ENCODE measurements at regions not wholly inside any gene's neighbourhood (a gene's known extent, or its start where the extent isn't known, plus 50 kb on each side); places are given as distances from the start of the nearest gene placed in this dataset.
A peak's percentile ranks its signal among the peaks of the same experiment; 100 is the strongest.
"Not testable (repeated sequence)": the region's sequence is repeated elsewhere in the genome, so short reads cannot be mapped to it uniquely, and the experiment has no call there.

DNA sequence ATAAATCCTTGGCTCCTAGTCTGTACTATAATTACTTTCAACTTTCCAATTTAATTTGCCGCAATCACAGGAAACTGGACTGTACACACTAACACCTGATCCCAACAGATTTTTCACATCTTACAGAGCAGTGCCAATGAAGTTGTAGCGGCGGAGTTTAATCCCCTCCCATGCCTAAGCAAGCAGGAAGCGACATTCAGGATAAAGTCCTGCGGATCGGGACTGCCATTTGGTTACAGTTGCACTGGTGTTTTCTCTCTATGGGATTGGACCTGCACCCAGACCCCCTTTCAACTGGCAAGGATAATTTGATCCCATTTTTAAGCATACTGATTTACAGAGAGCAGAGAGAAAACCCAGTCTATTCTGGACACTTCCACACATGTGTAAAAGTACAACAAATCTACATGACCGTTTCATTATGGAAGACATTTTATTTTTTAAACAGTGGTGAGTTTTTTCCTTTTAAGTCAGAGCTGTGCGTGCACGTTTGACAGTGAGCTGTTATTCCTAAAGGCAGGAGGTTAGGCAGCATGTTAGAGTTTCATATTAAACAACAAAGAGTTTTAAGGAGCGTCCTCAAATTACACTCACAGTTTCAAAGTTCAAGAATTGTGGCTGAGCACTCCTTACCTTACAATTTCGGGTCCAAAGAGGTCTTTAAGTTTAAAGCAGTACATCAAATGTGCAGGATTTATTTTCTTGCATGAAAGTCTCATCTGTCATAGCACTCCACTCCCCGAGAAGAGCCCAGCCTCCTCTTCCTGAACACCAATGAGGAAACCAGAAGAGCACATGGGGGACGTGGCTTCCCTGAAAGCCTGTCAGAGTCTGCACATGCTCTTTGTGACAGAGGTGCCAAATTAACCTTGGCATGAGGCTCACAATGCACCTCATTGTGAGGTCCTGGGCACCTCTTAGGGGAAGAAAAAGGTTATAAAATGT is 141.6 kb upstream of the RFC3 start:
- DNase-seq, result peak; percentile 66

DNA sequence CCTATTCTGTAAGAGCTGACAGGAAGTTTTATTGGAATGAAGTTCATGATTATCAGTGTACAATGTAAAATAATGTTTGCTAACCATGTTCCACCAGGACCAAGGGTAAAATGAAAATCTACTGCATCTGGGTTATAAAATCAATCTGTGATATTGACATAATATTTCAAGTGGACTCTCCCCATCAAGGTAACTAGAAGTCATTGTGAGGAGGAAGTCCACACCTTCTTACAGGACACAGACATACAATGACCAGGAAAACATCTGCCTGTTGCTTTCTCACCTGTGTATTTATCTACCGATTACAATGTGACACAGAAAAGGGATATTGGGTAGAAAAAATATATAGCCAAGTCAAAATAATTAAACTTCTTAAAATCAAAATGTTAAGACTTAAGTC is 140.7 kb upstream of the RFC3 start:
- no peak for DNase-seq

DNA sequence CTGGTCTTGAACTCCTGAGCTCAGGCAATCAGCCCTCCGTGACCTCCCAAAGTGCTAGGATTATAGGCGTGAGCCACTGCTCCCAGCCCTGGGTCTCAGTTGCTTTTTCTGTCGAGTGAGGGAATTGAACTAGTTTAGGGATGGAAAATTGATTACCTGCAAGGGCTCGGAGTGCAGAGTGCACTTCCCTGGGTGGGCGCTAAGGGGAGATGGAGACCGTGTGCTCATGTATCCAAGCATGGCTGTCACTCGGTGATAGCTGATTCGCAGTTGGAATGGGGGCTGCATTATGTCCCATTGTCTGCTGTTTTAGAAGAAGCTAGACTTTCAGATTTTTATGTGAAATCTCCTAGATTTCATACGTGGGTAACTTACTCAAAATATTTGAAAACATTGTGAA is 139.9 kb upstream of the RFC3 start:
- DNase-seq, result no peak

GRCh38 chr13:33678906-33679657 is 138.9 kb upstream of the RFC3 start:
- DNase-seq, result no peak

DNA sequence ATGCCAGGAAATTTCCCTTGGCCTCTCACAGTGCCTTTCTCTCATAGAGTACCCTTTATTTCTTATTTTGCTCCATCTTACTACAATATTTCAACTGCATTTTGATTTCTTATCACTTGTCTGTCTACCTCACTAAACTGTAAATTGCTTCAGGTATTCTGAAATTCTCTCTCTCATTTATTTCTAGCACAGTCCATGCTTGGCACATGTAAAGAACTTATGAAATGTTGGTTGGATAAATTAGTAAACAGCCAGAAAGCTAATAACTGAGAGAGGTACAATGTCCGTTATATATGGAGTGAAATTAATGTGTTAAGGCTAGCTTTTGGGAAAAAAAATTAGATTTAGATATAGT is 138.3 kb upstream of the RFC3 start:
- DNase-seq, result no peak

DNA sequence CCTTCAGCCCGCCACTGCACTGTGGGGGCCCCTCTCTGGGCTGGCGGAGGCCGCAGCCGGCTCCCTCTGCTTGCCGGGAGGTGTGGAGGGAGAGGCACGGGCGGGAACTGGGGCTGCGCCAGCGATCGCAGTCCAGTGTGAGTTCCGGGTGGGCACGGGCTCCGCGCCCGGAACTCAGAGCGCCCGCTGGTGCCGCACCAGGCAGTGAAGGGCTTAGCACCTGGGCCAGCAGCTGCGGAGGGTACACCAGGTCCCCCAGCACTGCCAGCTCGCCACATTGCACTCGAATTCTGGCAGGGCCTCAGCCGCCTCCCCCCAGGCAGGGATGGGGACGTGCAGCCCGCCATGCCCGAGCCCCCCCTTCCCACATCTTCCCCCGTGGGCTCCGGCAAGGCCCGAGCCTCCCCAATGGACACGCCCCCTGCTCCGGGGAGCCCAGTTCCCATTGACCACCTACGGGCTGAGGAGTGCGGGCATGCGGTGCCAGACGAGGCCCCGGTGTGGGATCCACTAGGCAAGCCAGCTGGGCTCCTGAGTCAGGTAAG is 135.9 kb upstream of the RFC3 start:
- no peak for DNase-seq

- DNase-seq, result not testable (repeated sequence)
Measured at GRCh38 chr13:33682646-33683045, 135.3 kb upstream of the RFC3 start.

- no peak for DNase-seq
Measured at GRCh38 chr13:33683376-33683775, 134.6 kb upstream of the RFC3 start.

DNA sequence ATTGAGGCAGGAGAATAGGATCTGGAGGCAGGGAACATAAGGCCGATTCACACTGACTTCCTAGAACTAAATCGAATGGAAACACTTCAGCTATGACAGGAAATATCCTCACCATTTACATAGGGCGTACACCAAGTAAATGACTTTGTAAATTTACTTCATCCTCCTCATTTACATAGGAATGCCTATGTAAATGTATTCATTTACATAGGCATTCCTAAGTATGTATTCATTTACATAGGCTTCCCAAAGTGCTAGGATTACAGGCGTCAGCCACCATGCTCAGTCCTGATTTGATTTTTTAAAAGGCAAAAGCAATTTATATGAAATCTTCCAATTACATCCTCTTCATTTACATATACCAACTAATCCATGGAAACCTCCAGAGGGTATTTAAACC is 133.1 kb upstream of the RFC3 start:
- DNase-seq, result no peak

GRCh38 chr13:33686772-33687480 is 131.0 kb upstream of the RFC3 start:
- DNase-seq, result no peak

DNA sequence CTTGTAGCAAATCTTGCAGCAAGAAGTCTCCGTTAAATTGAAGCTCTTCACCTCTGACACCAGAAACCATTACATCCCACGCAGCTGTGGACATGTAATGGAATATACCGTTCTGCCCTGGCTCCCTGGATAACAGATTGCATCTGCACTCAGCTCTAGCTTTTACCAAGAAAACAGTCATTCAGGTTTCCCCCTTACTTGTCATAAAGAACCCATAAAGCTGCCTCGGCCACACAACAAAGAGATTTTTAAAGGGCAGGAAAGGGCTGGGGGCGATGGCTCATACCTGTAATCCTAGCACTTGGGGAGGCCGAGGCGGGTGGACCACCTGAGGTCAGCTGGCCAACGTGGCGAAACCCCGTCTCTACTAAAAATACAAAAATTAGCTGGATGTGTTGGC is 127.6 kb upstream of the RFC3 start:
- DNase-seq, result no peak

DNA sequence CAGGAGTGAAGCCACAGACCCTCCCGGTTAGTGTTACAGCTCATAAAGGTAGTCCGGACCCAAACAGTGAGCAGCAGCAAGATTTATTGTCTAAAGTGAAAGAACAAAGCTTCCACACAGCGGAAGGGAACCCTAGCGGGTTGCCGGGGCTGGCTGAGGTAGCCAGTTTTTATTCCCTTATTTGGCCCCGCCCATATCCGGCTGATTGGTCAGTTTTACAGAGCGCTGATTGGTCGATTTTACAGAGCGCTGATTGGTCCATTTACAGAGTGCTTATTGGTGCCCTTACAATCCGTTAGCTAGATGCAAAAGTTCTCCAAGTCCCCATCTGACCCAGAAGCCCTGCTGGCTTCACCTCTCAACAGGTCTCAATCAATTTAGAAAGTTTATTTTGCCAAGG is 126.0 kb upstream of the RFC3 start:
- DNase-seq, result no peak

- DNase-seq, result no peak
Measured at GRCh38 chr13:33692531-33692930, 125.4 kb upstream of the RFC3 start.

DNA sequence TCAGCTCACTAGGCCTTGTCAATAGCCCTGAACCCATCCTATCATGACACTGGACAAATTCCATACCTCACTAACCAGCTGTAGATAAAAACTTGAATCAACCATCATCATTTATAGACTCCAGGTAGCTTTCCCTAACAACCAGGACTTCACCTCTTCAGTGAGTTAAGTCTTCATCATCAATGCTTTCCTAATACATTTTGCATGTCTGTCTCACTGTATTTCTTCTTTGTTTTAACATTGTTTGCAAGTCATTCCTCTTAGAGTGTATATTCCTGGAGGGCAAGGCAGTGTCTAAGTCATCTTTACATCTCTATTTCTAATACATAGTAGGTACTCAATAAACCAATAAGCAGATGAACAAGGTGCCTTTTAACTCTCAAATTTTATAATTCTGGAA is 123.4 kb upstream of the RFC3 start:
- no peak for DNase-seq

DNA sequence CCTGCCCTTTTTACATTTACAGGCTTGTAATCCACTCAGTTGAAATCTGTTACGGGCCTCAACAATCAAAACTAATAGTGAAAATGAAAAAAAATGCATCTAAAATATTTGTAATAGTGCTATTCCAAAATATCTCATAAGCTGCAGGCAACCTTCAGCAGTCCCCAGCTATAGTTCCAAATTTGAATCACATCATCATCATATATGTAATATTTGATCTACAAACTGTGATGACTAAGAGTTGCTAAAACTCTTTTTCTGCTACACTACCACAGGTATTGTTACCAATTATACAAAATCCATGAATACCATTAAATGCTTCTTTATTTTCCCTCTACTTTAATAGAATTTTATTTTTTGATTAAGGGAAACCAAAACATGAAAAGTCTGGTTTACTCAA is 121.4 kb upstream of the RFC3 start:
- no peak for DNase-seq

DNA sequence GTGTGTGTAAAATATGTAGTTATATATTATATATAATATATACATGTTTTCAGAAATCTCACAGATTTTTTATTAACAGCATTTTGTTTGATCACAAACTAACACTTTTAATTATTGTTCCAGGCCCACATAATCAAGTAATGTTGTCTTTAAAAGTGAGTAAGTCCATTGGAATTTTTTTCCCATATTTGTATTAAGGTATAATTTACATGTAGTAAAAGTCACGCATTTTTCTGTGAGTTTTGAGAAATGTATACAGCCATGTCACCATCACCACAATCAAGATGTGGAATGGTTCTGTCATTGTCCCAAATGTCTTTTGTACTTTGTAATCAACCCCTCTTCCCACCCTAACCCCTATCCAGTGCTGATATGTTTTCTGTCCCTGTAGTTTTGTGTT is 120.0 kb upstream of the RFC3 start:
- no peak for DNase-seq

DNA sequence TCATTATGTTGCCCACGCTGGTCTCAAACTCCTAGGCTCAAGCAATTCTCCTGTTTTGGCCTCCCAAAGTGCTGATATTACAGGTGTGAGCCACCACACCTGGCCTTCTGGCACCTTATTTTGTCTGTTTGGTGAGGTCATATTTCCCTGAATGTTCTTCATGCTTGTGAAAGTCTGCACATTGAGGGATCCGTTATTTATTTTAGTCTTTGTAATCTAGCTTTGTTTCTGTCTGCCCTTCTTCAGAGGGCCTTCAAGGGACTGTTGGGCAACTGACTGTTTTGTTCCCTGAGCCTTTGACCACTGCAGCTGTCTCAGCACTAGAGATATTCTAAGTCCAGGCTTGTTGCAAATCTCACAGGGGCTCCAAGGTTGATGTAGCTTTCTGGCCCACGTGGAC is 110.5 kb upstream of the RFC3 start:
- no peak for DNase-seq

DNA sequence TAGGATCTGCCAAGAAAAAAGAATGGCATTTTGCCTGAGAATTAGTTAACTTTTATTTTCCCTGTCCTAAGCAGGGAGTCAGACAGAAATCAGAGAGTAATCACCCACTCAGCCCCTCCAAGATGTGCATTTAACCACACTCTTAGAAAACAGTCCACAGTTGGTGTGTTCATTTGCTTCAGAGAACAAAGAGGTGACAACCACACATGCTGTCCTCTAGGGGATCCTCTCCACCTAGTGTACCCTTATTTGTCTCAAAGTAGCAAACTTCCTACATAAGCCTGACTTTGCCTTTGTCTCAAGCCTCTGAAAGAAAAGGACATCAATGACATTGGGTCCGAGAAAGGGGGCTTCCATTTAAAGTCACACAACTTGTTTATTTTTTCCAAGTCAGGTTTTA is 107.0 kb upstream of the RFC3 start:
- DNase-seq, result no peak

GRCh38 chr13:33711436-33711835 is 106.5 kb upstream of the RFC3 start:
- DNase-seq, result no peak

DNA sequence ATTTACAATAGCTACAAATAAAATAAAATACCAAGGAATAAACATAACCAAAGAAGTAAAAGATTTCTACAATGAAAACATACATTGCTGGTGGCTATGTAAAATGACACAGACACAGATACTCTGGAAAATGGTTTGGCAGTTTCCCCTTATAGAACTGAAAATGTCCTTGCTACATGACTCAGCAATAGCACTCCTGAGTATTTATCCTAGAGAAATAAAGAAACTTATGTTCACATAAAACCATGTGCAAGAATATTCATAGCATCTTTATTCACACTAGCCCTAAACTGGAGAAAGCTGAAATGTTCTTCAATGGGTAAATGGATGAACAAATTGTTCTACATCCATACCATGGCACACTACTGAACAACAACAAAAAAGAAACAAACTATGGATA is 100.2 kb upstream of the RFC3 start:
- DNase-seq, result no peak

DNA sequence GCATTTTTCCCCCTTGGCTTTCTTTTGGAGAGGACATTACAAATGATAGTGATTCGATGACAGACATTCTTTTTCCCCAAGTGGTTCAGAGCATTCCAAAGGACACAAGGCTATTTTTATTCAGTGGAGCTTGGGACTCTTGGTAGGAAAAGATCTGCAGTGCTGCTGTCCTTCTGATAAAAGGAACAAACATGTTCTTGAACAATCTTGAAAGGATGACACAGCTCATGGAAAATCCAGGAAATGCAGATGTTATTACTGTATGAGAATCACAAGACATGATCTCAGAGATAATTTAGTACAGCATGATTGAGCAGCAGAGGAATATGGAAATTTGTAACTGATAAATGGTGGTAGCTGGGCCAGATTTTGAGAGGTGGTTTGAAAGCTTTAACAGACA is 96.2 kb upstream of the RFC3 start:
- no peak for DNase-seq

DNA sequence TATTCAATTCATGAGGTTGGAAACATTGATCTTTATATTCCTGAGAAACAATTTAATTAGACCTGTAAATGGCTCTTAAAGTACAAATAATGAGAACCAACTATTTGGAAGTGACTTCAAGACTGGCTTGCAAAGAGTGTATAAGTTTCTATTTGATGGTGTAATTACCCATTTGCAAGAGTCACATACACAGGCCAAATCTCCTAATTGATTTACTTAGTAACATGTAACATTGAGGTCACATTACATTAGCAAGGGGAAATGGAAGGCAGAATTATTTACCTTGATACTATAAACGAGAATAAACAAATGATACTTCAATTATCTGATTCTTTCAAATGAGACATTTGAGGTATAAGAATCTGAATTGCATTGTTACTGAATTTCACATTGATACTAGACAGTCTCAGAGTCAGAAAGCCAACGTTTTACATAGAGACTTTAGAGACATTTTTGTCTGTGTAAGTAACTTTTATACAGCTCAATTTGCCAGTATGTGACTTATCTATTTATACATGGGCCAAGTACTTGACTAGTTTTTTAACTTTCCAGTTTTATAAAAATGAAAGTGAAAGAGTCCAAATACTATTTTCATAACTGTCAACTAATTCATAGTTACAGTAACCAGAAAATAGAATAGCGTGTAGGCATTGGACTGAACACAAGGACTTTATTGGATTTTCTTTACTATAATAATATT is 95.6 kb upstream of the RFC3 start:
- DNase-seq, result no peak

- DNase-seq, result no peak
Measured at GRCh38 chr13:33723365-33723764, 94.6 kb upstream of the RFC3 start.
